HG03521 (cell line): ENCODE measurements at regions not wholly inside any gene's neighbourhood (a gene's known extent, or its start where the extent isn't known, plus 50 kb on each side); places are given as distances from the start of the nearest gene placed in this dataset.

Experiments
- ATAC-seq: cut with Tn5 transposase; IDR thresholded peaks from one replicate; pipeline ENCODE4 v1.9.1; 2021; ENCODE audit warnings: mild to moderate bottlenecking, moderate library complexity; ENCODE audit not compliant: unreplicated experiment

- ATAC-seq, result no peak
Observed at GRCh38 chr9:107756091-107756490, 266.5 kb upstream of the KLF4 start.

DNA sequence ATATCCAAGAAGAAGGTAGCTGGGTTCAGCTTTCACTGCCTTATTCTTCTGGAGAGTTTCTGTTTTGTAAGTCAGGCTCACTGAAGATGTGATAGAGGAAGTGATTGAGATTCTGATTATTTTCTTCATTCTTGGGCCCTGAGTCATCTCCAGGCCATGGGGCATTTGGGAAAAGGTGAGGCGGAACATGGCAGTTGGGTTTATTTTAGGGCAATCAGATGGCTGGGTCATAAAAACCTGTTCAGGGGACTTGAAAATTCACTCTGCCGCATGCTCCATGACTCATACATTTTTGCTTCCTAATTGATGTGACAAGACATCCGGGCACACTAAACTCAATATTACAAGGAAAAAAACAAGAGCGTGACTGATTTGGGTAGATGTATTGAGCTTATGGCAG lies 265.7 kb upstream of the KLF4 start:
- no peak for ATAC-seq

DNA sequence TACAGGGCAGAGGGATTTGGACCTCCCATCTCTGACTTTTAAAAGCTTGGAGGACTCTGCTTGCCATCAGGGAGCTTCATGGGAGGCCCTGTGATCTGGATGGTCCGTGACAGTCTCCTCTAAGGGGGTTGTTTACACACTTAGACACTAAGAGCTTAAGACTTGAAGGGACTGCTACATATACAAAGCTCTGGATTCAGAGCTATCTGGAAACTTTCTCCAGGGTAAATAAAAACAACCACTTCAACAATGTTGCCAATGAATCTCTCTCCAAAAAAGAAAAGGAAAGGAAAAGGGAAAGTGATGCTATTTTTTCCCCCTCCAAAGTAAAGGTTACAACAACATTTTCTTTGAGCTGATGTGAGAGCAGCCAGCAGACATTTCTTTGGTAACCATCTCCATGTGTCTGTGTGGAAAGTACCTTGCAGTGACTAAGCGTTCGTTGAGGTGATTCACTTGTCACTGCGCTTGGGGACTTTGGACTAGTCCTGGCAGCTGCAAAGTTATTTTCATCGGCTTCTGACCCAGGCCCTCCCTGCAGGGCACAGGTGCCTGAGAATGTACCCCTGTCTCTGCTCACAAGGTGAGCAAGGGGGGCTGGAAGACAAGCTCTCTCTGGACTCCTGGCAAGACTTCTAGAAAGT lies 262.1 kb upstream of the KLF4 start:
- ATAC-seq, result no peak

- no peak for ATAC-seq
Observed at GRCh38 chr9:107750741-107751566, 261.4 kb upstream of the KLF4 start.

GRCh38 chr9:107749787-107750444 lies 260.3 kb upstream of the KLF4 start:
- no peak for ATAC-seq

- no peak for ATAC-seq
Observed at GRCh38 chr9:107744873-107745272, 255.3 kb upstream of the KLF4 start.

- ATAC-seq, result no peak
Observed at GRCh38 chr9:107742531-107743309, 253.2 kb upstream of the KLF4 start.

GRCh38 chr9:107740088-107740980 lies 250.8 kb upstream of the KLF4 start:
- ATAC-seq, result no peak

- ATAC-seq, result no peak
Observed at GRCh38 chr9:107739601-107740082, 250.1 kb upstream of the KLF4 start.

- no peak for ATAC-seq
Observed at GRCh38 chr9:107738789-107739188, 249.2 kb upstream of the KLF4 start.

DNA sequence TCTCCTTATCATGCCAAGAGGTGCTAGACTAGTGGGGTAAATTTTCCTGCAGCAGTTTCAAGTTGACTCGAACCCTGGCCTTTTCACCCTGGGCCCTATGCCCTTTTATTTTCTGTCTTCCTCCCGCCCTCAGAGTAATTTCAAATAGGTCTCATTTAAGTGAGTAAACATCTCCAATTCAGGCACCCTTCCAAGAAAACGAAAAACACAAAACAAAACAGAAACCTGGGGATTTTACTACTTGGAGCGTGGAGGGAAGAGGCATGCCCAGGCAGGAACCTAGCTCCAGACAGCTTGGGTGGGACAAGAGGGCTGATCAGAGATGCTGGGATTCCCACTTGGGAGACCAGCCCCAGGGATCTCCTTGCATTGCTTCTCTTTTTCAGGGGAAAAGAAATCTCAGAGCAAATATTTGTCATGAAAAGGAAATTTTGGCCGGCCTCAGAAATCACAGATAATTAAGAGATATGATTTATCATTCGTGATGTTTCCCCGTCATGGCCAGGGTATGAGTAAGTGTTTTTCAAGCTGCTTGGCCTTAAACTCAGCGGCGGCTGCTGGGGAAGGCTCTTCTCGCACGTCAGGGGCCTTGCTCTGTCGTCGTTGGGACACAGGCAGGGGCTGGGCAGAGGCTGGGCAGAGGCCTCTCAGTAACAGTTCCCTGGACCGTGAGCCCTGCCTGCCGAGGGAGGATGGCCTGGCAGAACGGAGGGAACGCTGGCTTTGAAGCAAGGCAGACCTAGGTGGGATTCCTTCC lies 248.6 kb upstream of the KLF4 start:
- no peak for ATAC-seq

GRCh38 chr9:107737610-107737986 lies 248.0 kb upstream of the KLF4 start:
- ATAC-seq, result no peak

- ATAC-seq, result no peak
Observed at GRCh38 chr9:107735821-107736220, 246.3 kb upstream of the KLF4 start.

GRCh38 chr9:107734256-107735013 lies 244.9 kb upstream of the KLF4 start:
- ATAC-seq, result no peak

DNA sequence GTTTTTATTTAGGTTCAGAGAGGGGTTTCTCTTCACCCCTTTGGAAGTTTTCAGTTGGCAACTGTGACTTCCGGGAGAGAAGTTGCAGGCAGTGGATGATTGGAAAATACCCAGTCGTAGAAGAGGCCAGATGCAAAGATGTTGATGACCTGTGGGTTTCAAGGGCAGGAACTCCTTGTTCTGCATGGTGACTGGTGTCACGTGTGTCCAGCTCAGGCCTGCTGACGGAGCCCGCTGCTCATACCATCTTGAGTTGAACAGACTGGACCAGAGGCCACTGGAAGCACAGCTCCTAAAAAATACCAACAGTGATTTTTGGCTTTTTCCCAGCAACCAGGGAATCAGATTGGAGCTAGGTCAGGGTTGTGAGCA lies 243.9 kb upstream of the KLF4 start:
- no peak for ATAC-seq

DNA sequence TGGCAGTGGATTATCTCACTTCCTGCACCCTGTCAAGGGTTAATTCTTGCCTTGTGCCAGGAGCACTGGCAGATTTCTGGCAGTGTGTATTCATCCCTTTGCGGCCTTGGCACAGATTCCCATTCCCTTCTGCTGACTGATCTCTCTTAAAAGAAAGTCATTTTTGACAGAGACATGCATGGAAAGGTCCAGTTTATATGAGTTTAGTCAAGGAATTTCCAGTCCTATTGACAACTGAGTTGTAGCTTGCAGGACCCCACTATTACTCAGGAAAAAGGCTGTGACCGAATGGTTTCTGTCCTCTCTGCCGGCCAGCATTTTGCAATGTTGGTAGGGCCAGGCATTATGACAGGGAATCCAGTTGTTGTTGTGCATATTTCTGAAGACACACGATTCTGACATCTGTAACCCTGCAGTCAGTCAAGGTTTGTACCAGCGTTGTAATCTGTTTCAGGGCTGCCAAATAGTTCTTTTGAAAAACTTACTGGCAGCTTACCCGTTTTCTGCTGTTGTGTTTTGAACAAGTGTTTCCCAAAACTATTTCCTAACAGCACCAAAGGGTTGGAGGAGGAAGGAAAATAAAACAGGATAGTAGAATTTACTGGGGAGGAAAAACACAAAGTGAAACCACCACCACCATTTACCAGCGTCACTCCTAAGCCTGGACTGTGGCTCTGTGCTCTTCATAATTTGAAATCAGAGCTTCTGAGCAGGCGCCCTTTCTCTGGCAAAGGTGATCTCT lies 243.4 kb upstream of the KLF4 start:
- ATAC-seq, result no peak

- no peak for ATAC-seq
Observed at GRCh38 chr9:107731115-107731762, 241.7 kb upstream of the KLF4 start.

GRCh38 chr9:107730666-107731065 lies 241.1 kb upstream of the KLF4 start:
- ATAC-seq, result no peak
